IPS-15b (cell line): ENCODE measurements at regions not wholly inside any gene's neighbourhood (a gene's known extent, or its start where the extent isn't known, plus 50 kb on each side); places are given as distances from the start of the nearest gene placed in this dataset.

ENCODE experiments used
- H3K27me3 ChIP-seq: one replicate; pipeline ENCODE4 v1.6.1; 2013; ENCODE audit warnings: low read length; ENCODE audit not compliant: control insufficient read depth, insufficient read depth
- H3K36me3 ChIP-seq: one replicate; pipeline ENCODE4 v1.6.1; 2013; ENCODE audit warnings: low read length; ENCODE audit not compliant: control insufficient read depth, insufficient read depth
- H3K4me1 ChIP-seq: one replicate; pipeline ENCODE4 v1.6.1; 2013; ENCODE audit warnings: mild to moderate bottlenecking, low read length; ENCODE audit not compliant: control insufficient read depth, insufficient read depth
- H3K4me3 ChIP-seq: one replicate; pipeline ENCODE4 v1.5.1; 2013; ENCODE audit warnings: low read depth, low read length
- H3K9ac ChIP-seq: one replicate; pipeline ENCODE4 v1.6.1; 2013; ENCODE audit warnings: low read depth, mild to moderate bottlenecking, low read length
- H3K9me3 ChIP-seq: one replicate; pipeline ENCODE4 v1.6.1; 2013; ENCODE audit warnings: mild to moderate bottlenecking, low read length; ENCODE audit not compliant: control insufficient read depth, insufficient read depth

DNA sequence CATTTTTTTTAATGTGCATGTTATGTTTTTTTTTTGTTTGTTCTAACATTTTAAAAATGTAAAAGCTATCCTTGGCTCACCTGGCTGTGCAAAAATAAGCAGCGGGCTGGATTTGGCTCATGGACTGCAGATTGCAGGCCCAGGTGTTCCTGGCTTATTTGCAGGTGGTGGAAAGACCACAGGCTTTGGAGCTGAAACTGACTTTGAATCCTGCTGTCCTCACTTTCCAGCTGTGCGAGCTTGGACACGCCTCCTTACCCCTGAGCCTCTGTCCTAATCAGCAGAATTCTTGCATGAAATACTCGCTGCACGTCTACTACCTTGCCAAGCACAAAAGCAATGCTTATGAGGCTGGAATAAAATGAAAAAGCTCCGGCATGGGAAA, 188.7 kb upstream of the TPM1 start:
- H3K4me1 ChIP-seq, result peaks cover 20% of the 10 kb centered on the region
- no peaks in the 10 kb centered on the region for H3K27me3 ChIP-seq
- H3K9me3 ChIP-seq, result no peaks in the 10 kb centered on the region
- no peaks in the 10 kb centered on the region for H3K36me3 ChIP-seq
- H3K4me3 ChIP-seq, result no peak overlapping the region
- no peak overlapping the region for H3K9ac ChIP-seq

DNA sequence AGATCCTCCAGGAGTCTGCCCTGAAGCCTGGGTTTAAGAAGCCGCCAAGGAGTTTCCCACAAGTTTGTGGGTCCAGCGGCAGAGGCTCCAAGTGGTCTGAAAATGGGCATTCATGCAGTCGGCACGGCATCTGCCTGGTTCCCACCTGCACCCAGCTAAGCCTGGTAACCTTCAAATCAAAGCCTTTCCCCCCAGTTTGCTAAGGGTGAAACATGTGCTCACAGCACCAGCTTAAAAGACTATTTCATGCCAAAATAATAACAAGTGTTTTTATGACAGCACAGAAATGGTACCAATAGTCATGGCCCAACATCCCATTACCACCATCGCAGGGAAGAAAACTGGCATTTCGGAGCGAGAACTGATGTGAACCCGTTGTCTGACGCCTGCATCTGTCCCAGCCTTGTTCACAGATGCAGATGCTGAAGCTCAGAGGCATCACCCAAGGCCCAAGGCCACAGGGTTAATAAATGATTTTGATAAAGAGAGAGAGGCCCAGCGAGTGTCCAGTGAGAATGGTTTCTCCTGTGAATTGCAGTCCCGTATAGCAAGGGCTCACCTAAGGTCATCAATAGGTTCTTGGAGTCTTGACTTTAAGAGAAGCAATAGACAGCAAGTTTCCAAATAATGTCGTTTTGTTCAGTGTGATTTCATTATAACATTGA, 188.0 kb upstream of the TPM1 start:
- H3K27me3 ChIP-seq, result no peaks in the 10 kb centered on the region
- peaks cover 15% of the 10 kb centered on the region for H3K4me1 ChIP-seq
- no peaks in the 10 kb centered on the region for H3K36me3 ChIP-seq
- no peaks in the 10 kb centered on the region for H3K9me3 ChIP-seq
- no peak overlapping the region for H3K4me3 ChIP-seq
- no peak overlapping the region for H3K9ac ChIP-seq

DNA sequence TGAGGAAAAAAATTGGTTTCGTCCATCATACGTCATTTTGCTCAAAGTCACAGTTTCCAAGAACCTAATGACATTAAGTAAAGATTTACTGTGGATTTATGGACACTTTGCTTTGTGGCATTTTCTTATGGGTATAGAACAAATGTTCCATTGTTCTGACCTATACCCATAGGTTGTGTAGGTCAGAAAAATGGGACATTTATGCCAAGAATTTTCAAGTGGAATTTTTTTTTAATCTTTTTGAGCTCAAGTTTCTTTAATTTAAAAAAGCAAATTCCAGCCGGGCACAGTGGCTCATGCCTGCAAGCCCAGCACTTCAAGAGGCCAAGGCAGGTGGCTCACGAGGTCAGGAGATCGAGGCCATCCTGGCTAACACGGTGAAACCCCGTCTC, 187.5 kb upstream of the TPM1 start:
- H3K4me1 ChIP-seq, result peaks cover 12% of the 10 kb centered on the region
- no peaks in the 10 kb centered on the region for H3K27me3 ChIP-seq
- no peaks in the 10 kb centered on the region for H3K36me3 ChIP-seq
- no peak overlapping the region for H3K4me3 ChIP-seq
- H3K9ac ChIP-seq, result no peak overlapping the region
- H3K9me3 ChIP-seq, result no peaks in the 10 kb centered on the region

DNA sequence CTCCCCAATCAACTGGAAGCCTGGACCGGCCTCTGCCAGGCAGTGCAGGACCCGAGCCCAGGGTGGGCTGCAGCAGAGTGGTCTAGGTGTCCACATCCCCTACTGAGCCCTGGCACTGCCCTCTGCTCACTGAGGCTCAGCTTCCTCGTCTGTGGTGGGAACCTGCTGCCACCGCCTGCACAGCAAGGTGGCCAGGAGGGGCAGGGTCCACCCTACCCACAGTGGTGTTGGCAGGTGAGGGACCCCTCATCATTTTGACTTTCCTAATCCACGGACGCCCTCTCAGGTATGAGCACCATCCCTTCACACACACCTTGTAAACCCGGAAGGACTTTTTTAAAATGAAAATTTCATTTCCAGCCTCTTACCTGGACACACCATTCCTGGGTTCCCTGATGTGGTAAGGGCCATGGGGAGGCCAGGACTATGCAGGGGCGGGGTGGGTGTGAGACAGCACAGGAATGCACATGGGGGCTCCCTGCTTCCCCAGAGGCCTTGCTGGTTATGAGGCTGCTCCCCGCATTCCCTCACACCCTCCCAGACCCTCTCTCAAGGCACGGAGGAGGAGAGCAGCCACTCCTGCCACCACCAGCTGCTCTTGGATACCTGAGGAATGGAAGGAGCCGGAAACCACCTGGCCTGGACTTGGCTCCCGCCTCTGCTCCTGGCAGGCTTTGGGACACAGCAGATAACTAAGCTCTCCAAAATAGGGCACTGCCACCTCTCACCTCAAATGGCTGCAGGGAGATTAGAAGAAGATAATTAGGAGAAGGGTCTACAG, 185.9 kb upstream of the TPM1 start:
- Histone ChIP-seq H3K4me1 (peaks cover 3% of the 10 kb centered on the region), H3K36me3 (no peaks in the 10 kb centered on the region), H3K27me3 (no peaks in the 10 kb centered on the region), H3K9me3 (no peaks in the 10 kb centered on the region), H3K4me3 (no peak overlapping the region), H3K9ac (no peak overlapping the region)

DNA sequence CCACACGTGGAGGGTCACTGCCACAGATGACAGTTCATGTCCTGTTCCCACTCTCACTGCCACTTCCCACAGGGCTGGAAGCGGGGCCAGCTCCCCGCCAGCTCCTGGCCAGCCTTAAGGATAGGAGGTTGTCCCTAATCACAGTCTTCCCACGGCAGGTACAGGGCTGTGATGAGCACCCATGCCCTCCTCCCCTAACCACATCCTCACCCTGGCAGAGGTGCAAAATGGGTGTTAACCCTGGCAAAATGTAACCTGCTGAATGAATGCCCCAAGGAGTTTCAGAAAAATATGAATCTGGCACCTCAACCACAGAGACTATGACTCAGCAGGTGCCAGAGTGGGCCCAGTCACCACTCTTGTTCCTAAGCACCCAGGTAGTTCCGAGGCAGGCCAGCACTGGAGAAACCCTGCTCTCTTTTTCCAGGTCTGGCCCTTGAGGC, 185.1 kb upstream of the TPM1 start:
- Histone ChIP-seq H3K4me1 (peaks cover 3% of the 10 kb centered on the region), H3K9ac (no peak overlapping the region), H3K4me3 (no peak overlapping the region), H3K27me3 (no peaks in the 10 kb centered on the region), H3K36me3 (no peaks in the 10 kb centered on the region), H3K9me3 (no peaks in the 10 kb centered on the region)

DNA sequence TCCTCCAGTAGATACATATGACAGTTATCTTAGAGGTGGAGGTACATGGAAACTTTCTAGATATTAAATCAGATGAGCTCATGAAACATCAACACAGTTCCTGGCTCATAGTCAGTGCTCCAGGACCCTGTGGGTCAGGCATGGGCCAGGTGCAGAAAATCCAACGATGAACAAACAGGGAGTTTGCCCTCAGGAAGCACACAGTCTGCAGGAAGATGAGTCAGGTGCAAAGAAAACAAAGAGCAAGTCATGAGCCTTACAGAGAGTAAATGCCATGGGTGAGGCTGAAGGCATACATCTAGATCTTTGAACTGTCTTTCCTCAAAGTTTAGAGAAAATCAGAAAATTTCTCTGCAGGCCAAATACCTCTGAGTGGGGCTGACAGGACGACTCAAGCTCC, 184.2 kb upstream of the TPM1 start:
- Histone ChIP-seq H3K9me3 (no peaks in the 10 kb centered on the region), H3K4me3 (no peak overlapping the region), H3K4me1 (peaks cover 3% of the 10 kb centered on the region), H3K27me3 (no peaks in the 10 kb centered on the region), H3K36me3 (no peaks in the 10 kb centered on the region), H3K9ac (no peak overlapping the region)

DNA sequence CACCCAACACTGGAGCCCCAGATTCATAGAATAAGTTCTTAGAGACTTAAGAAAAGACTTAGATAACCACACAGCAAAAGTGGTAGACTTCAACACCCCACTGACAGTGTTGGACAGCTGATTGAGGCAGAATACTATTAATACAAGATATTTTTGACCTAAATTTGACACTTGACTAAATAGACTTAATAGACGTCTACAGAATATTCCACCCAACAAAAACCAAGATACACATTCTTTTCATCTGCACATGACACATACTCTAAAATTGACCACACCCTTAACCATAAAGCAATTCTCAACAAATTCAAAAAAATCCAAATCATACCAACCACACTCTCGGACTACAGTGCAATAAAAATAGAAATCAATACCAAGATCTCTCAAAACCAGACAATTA, 179.8 kb upstream of the TPM1 start:
- H3K27me3 ChIP-seq, result no peaks in the 10 kb centered on the region
- H3K9ac ChIP-seq, result no peak overlapping the region
- H3K4me3 ChIP-seq, result no peak overlapping the region
- H3K4me1 ChIP-seq, result no peaks in the 10 kb centered on the region
- no peaks in the 10 kb centered on the region for H3K9me3 ChIP-seq
- H3K36me3 ChIP-seq, result no peaks in the 10 kb centered on the region

DNA sequence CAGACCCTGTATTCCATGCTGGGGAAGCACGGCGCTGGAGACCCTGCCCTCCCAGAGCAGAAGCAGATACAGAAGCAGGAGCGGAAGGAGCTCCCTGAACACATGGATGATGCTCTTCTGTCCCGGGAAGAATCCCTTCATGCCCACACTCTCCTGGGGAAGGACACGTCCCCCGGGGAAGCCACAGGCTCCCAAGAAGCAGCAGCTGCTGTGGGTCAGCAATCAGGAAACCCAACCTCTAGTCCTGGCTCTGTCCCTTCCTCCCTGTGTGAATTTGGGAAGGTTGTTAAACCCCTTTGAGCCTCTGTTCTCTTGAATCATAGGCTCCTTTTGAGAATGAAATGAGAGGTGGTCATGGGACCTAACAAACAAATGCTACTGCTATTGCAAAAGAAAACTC, 176.2 kb upstream of the TPM1 start:
- no peaks in the 10 kb centered on the region for H3K9me3 ChIP-seq
- no peaks in the 10 kb centered on the region for H3K27me3 ChIP-seq
- H3K4me3 ChIP-seq, result no peak overlapping the region
- no peaks in the 10 kb centered on the region for H3K36me3 ChIP-seq
- no peak overlapping the region for H3K9ac ChIP-seq
- H3K4me1 ChIP-seq, result no peaks in the 10 kb centered on the region

DNA sequence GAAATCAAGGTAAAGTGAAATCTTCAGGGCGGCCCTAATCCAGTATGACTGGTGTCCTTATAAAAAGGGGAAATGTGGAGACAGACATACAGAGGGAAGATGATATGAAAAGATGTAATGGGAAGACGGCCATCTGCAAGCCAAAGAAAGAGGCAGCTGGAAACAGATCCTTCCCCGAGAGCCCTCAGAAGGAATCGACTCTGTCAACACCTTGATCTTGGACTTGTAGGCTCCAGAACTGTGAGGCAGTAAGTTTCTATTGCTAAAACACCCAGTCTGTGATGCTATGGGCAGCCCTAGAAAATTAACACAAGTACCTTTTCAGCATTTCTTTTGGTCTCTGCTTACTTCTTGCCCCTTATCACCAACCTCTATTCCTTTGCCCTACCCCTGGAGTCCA, 174.7 kb upstream of the TPM1 start:
- no peak overlapping the region for H3K9ac ChIP-seq
- H3K9me3 ChIP-seq, result no peaks in the 10 kb centered on the region
- no peaks in the 10 kb centered on the region for H3K27me3 ChIP-seq
- H3K4me1 ChIP-seq, result no peaks in the 10 kb centered on the region
- no peaks in the 10 kb centered on the region for H3K36me3 ChIP-seq
- H3K4me3 ChIP-seq, result no peak overlapping the region

DNA sequence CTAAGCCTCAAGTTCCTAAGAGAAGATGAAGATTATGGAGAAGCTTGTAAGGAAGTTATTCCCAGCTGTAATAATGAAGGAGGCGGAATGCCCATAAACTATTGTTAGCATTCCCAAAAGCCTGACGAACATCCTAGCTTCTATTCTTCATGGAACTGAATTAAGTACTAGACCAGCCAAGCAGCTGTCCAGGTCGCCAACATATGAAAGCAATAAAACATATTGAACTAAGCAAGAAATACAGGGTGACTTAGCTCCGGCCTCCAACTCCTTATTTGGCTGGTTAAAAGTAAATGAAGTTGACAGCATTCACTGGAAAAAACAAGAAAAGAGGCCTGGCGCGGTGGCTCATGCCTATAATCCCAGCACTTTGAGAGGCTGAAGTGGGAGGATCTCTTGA, 174.0 kb upstream of the TPM1 start:
- no peaks in the 10 kb centered on the region for H3K27me3 ChIP-seq
- no peaks in the 10 kb centered on the region for H3K4me1 ChIP-seq
- no peaks in the 10 kb centered on the region for H3K9me3 ChIP-seq
- H3K9ac ChIP-seq, result no peak overlapping the region
- H3K4me3 ChIP-seq, result no peak overlapping the region
- H3K36me3 ChIP-seq, result no peaks in the 10 kb centered on the region

DNA sequence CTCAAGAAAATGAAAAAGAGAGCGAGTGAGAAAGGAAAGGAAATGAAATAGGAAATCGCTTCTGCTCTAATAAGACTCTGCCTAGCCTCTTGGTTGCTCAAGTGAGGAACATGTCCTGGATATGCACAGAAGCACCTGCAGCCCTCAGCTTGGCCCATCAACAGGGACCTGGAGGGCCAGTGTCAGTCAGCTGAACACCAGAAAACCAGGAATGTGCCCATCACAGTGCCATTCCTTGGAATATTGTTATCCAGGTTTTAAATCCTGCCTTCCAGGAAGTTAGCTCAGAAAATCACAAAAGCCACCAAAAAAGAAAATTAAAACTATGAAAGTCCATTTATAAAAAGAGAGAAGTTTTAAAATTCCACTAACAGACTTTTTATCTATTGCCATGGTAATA, 173.4 kb upstream of the TPM1 start:
- Histone ChIP-seq H3K4me3 (no peak overlapping the region), H3K9me3 (no peaks in the 10 kb centered on the region), H3K4me1 (no peaks in the 10 kb centered on the region), H3K9ac (no peak overlapping the region), H3K27me3 (no peaks in the 10 kb centered on the region), H3K36me3 (no peaks in the 10 kb centered on the region)

DNA sequence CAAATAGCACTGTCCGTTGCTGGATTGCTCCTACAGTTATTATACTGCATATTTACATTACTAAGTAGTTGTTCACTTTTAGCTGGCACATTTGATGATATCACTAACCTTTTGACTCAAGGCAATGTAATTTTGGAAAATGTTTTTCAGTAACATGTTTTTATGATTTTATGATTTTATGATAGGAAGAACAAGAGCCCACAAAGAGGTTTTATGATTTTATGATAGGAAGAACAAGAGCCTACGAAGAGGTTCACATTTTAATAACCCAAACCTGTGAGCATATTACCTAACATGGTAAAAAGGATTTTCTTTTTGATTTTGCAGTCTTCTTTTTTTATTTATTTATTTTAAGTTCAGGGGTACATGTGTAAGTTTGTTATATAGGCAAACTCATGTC, 172.3 kb upstream of the TPM1 start:
- Histone ChIP-seq H3K9me3 (no peaks in the 10 kb centered on the region), H3K9ac (no peak overlapping the region)

More for the DNA sequence above, 172.3 kb upstream of the TPM1 start:
- no peaks in the 10 kb centered on the region for H3K27me3 ChIP-seq
- no peaks in the 10 kb centered on the region for H3K36me3 ChIP-seq
- H3K4me1 ChIP-seq, result no peaks in the 10 kb centered on the region
- H3K4me3 ChIP-seq, result no peak overlapping the region
